Thymus (tissue), 11 donors: ENCODE measurements at regions not wholly inside any gene's neighbourhood (a gene's known extent, or its start where the extent isn't known, plus 50 kb on each side); places are given as distances from the start of the nearest gene placed in this dataset.
"Not testable (repeated sequence)": the region's sequence is repeated elsewhere in the genome, so short reads cannot be mapped to it uniquely, and the experiment has no call there.

Source experiments
- DNase-seq, 9 donors: peaks; one replicate each; pipeline ENCODE4 v3.0.0-alpha.2; 2013; ENCODE audit warnings: low spot score in 9 of 9, low read depth in 6 of 9, missing footprints in 1 of 9
- H3K27ac ChIP-seq, 2 donors: one replicate each; pipeline ENCODE4 v1.5.1; 2013; ENCODE audit warnings: control low read depth in 1 of 2, low read depth in 1 of 2, low read length in 1 of 2, mild to moderate bottlenecking in 1 of 2, moderate library complexity in 1 of 2
- H3K27me3 ChIP-seq, 2 donors: one replicate each; pipeline ENCODE4 v1.5.1; 2013; ENCODE audit warnings: low read length in 1 of 2; ENCODE audit not compliant: control insufficient read depth in 2 of 2, insufficient read depth in 1 of 2
- H3K36me3 ChIP-seq, 2 donors: one replicate each; pipeline ENCODE4 v1.5.1; 2013; ENCODE audit warnings: low read length in 1 of 2, mild to moderate bottlenecking in 1 of 2, moderate library complexity in 1 of 2; ENCODE audit not compliant: control insufficient read depth in 2 of 2, insufficient read depth in 2 of 2
- H3K4me1 ChIP-seq, 2 donors: one replicate each; pipeline ENCODE4 v1.5.1; 2013; ENCODE audit warnings: low read length in 2 of 2; ENCODE audit not compliant: control insufficient read depth in 2 of 2, insufficient read depth in 2 of 2
- H3K4me3 ChIP-seq, 2 donors: one replicate each; pipeline ENCODE4 v1.5.1; 2013; ENCODE audit warnings: low read length in 2 of 2, control low read depth in 1 of 2, mild to moderate bottlenecking in 1 of 2
- H3K9me3 ChIP-seq, 2 donors: one replicate each; pipeline ENCODE4 v1.5.1; 2013; ENCODE audit warnings: low read length in 1 of 2, mild to moderate bottlenecking in 1 of 2; ENCODE audit not compliant: control insufficient read depth in 2 of 2, insufficient read depth in 1 of 2
- WGBS: extraction: QIAGEN DNeasy Blood & Tissue Kit; methylation state at CpG from one replicate; pipeline ENCODE4 v1.1.7; 2013; 5-methylcytosine and 5-hydroxymethylcytosine counted together
- donor health status: healthy.

DNA sequence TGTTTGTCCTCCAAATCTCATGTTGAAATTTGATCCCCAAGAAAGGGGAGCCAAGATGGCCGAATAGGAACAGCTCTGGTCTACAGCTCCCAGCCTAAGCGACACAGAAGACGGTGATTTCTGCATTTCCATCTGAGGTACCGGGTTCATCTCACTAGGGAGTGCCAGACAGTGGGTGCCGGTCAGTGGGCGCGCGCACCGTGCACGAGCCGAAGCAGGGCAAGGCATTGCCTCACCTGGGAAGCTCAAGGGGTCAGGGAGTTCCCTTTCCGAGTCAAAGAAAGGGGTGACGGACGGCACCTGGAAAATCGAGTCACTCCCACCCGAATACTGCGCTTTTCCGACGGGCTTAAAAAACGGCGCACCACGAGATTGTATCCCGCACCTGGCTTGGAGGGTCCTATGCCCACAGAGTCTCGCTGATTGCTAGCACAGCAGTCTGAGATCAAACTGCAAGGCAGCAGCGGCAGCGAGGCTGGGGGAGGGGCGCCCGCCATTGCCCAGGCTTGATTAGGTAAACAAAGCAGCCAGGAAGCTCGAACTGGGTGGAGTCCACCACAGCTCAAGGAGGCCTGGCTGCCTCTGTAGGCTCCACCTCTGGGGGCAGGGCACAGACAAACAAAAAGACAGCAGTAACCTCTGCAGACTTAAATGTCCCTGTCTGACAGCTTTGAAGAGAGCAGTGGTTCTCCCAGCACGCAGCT, 493.6 kb downstream of the KLF12 start:
- not testable (repeated sequence) for H3K4me3 ChIP-seq, DNase-seq, H3K27ac ChIP-seq, H3K4me1 ChIP-seq, H3K36me3 ChIP-seq, H3K9me3 ChIP-seq, H3K27me3 ChIP-seq
- 97% methylated on average over 29 of the region's 30 CpGs for WGBS

GRCh38 chr13:73635166-73635787, 498.9 kb downstream of the KLF12 start:
- 97% methylated on average over 5 of the region's 5 CpGs for WGBS
- no peak for DNase-seq
- H3K27me3 ChIP-seq: no peaks in the 10 kb centered on the region
- peaks cover 0 to 4% of the 10 kb centered on the region in 2 donors for H3K4me1 ChIP-seq
- no peaks in the 10 kb centered on the region for H3K36me3 ChIP-seq
- H3K9me3 ChIP-seq: no peaks in the 10 kb centered on the region
- no peak overlapping the region for H3K4me3 ChIP-seq
- no peak overlapping the region for H3K27ac ChIP-seq

- H3K27ac ChIP-seq: no peak overlapping the region
- DNase-seq: no peak
- H3K4me1 ChIP-seq: peaks cover 0 to 4% of the 10 kb centered on the region in 2 donors
- no peak overlapping the region for H3K4me3 ChIP-seq
- H3K27me3 ChIP-seq: no peaks in the 10 kb centered on the region
- WGBS: 73% methylated on average over 4 of the region's 4 CpGs
- no peaks in the 10 kb centered on the region for H3K36me3 ChIP-seq
- no peaks in the 10 kb centered on the region for H3K9me3 ChIP-seq
Measured at GRCh38 chr13:73633817-73634460, 500.3 kb downstream of the KLF12 start.

DNA sequence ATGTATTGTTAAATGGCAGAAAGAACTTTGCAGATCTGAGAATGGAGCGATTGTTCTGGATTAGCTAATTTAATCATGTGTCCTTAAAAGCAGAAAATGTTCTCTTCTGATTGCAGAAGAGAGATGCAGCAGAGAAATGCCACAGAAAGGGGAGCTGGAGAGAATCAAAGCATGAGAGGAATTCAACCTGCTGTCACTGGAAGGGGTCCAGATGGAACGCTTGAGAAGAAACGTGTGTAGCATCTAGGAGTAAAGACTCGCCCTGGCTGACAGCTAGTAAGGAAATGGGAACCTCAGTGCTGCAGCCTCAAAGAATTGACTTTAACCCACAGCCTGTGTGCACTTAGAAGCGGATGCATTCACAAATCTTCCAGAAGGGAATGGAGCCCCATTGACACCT, 502.8 kb downstream of the KLF12 start:
- Histone ChIP-seq H3K9me3 (no peaks in the 10 kb centered on the region), H3K4me1 (peaks cover 0 to 4% of the 10 kb centered on the region in 2 donors), H3K36me3 (no peaks in the 10 kb centered on the region), H3K27me3 (no peaks in the 10 kb centered on the region), H3K27ac (no peak overlapping the region), H3K4me3 (no peak overlapping the region)
- DNase-seq: no peak
- 88% methylated on average over 5 of the region's 5 CpGs for WGBS

DNA sequence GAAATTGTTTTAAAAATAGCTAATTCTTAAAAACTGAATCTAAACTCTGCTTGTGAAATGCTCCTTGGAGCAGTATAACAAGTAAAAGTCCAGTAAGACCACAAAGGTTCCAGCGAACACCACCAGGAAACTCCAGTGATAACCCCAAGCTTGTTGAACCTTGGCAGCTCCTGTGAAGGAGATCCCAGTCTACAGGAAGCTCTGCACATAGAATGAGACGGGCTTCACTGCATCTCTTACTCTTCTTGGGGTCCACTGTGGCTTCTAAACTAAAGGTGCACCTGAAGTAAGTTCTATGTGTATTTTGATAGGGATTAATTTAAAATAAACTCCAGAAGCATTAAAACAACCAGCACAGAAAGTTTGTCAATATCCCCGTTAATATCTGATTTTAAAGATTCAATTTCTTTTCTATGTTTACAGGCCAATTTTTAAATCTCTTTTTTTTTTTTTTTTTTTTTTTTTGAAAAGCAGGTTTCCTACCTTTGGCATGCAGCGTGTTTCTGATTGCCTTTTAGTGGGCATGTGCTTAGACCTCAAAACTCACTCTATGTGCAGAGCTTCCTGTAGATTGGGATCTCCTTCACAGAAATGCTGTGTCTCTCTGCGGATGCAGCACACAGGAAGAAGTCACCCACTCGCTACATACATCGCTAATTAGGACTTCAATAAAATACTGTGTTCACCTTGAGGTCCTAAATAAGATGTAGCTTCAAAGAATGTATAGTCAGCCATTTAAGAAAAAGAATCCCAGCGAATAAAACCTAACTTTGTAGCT, 508.5 kb downstream of the KLF12 start:
- WGBS: 34% methylated on average over 8 of the region's 8 CpGs
- Histone ChIP-seq H3K27me3 (no peaks in the 10 kb centered on the region), H3K9me3 (no peaks in the 10 kb centered on the region), H3K4me3 (no peak overlapping the region), H3K4me1 (peaks cover 0 to 7% of the 10 kb centered on the region in 2 donors), H3K27ac (peak overlapping the region; percentile 19 to 43), H3K36me3 (no peaks in the 10 kb centered on the region)
- DNase-seq: peak in 8 of 9 donors; percentile 18 to 75 (median 40)

DNA sequence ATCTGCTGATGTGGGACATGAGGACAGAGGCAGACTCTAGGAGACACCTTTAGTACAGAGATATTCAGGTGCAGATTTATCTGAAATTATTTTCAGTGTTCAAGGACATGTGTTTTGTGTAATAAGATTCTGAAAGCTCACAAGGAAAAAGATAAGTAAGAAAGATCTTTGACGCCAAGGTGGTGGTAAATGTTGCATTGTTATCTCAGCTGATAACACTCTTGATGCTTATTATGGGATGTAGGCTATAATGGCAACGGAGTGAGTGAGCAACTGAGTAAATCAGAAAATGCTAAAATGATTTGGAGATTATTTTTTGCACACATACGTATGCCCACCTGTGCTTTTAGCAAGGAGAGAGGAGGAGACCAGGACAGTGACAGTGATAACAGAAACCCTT, 510.9 kb downstream of the KLF12 start:
- no peaks in the 10 kb centered on the region for H3K36me3 ChIP-seq
- H3K4me3 ChIP-seq: no peak overlapping the region
- no peaks in the 10 kb centered on the region for H3K27me3 ChIP-seq
- 91% methylated on average over 3 of the region's 3 CpGs for WGBS
- H3K9me3 ChIP-seq: no peaks in the 10 kb centered on the region
- peaks cover 0 to 7% of the 10 kb centered on the region in 2 donors for H3K4me1 ChIP-seq
- H3K27ac ChIP-seq: no peak overlapping the region
- DNase-seq: no peak

DNA sequence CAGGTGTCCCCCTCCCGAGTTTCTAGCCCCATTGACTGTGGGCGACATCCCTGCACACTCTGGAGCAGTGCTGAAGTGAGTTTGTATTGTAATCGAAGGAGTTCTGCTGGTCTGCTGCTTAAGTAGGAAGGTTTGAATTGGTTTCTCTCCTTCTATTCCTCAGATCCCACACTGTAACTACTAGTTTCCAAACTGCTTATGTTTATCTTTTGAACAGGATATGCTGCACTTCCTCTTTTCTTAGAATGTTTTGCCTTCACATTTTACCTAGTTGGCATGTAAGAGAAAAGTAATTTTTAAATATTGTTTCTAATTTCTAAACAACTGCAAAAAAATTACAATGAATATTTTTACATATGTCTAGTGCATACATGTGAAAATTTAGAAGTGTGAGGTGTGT, 511.8 kb downstream of the KLF12 start:
- DNase-seq: peak in 2 of 9 donors; percentile 8 to 20
- Histone ChIP-seq H3K36me3 (no peaks in the 10 kb centered on the region), H3K27ac (no peak overlapping the region), H3K4me3 (no peak overlapping the region), H3K27me3 (no peaks in the 10 kb centered on the region), H3K9me3 (no peaks in the 10 kb centered on the region), H3K4me1 (peaks cover 0 to 7% of the 10 kb centered on the region in 2 donors)
- 16% methylated on average over 3 of the region's 3 CpGs for WGBS

GRCh38 chr13:73618275-73618865, 515.8 kb downstream of the KLF12 start:
- H3K4me3 ChIP-seq: no peak overlapping the region
- WGBS: 78% methylated on average over 9 of the region's 9 CpGs

More at GRCh38 chr13:73618275-73618865, 515.8 kb downstream of the KLF12 start:
- Histone ChIP-seq H3K27ac (no peak overlapping the region), H3K36me3 (no peaks in the 10 kb centered on the region), H3K27me3 (no peaks in the 10 kb centered on the region), H3K9me3 (peaks cover 0 to 1% of the 10 kb centered on the region in 2 donors), H3K4me1 (peaks cover 0 to 5% of the 10 kb centered on the region in 2 donors)
- no peak for DNase-seq
